ENCODE measurements at regions not wholly inside any gene's neighbourhood (a gene's known extent, or its start where the extent isn't known, plus 50 kb on each side); places are given as distances from the start of the nearest gene placed in this dataset.

GRCh38 chr6:67165606-67166005 is 1458.6 kb upstream of the EYS start:
- Histone ChIP-seq H3K79me2 (ENCODE audit: low read length) (no peaks in the 10 kb centered on the region), H3K4me1 (ENCODE audit: low read length) (no peaks in the 10 kb centered on the region), H2AFZ (ENCODE audit: low read length) (no peak overlapping the region), H3K4me2 (ENCODE audit: low read depth, low read length) (no peak overlapping the region), H4K20me1 (ENCODE audit: insufficient read depth, low read length) (no peaks in the 10 kb centered on the region), H3K9ac (ENCODE audit: low read length) (no peak overlapping the region), H3K4me3 (ENCODE audit: low read length) (no peak overlapping the region), H3F3A (ENCODE audit: insufficient read depth, low read length) (no peaks in the 10 kb centered on the region), H3K9me3 (replicated peaks; ENCODE audit: insufficient read depth, low read length) (no peaks in the 10 kb centered on the region), H3K36me3 (replicated peaks; ENCODE audit: insufficient read depth, low read length) (no peaks in the 10 kb centered on the region), H3K9me2 (replicated peaks; ENCODE audit: insufficient read depth, low read length) (no peaks in the 10 kb centered on the region), H3K27me3 (replicated peaks; ENCODE audit: insufficient read depth, low read length) (no peaks in the 10 kb centered on the region), H3K27ac (ENCODE audit: low read length) (no peak overlapping the region)
- TF ChIP-seq CTCF (IDR thresholded peaks at IDR 0.05; ENCODE audit: low read length) = no peak
- no peak for TF ChIP-seq EZH2 (optimal IDR thresholded peaks at IDR 0.05; ENCODE audit: low read depth, low read length)
- TF ChIP-seq EZH2phosphoT487 (IDR thresholded peaks at IDR 0.05; ENCODE audit: low read length) = no peak
- no peak for DNase-seq

- H3K9me2 ChIP-seq (replicated peaks; ENCODE audit: insufficient read depth, low read length) = no peaks in the 10 kb centered on the region
- no peaks in the 10 kb centered on the region for H4K20me1 ChIP-seq (ENCODE audit: insufficient read depth, low read length)
- H3K27ac ChIP-seq (ENCODE audit: low read length) = no peak overlapping the region
- no peak overlapping the region for H2AFZ ChIP-seq (ENCODE audit: low read length)
- no peaks in the 10 kb centered on the region for H3F3A ChIP-seq (ENCODE audit: insufficient read depth, low read length)
- no peak overlapping the region for H3K4me2 ChIP-seq (ENCODE audit: low read depth, low read length)
- TF ChIP-seq EZH2 (optimal IDR thresholded peaks at IDR 0.05; ENCODE audit: low read depth, low read length) = no peak
- no peak for TF ChIP-seq CTCF (IDR thresholded peaks at IDR 0.05; ENCODE audit: low read length)
- no peak for TF ChIP-seq EZH2phosphoT487 (IDR thresholded peaks at IDR 0.05; ENCODE audit: low read length)
- H3K9ac ChIP-seq (ENCODE audit: low read length) = no peak overlapping the region
- no peak overlapping the region for H3K4me3 ChIP-seq (ENCODE audit: low read length)
- H3K36me3 ChIP-seq (replicated peaks; ENCODE audit: insufficient read depth, low read length) = no peaks in the 10 kb centered on the region
- H3K9me3 ChIP-seq (replicated peaks; ENCODE audit: insufficient read depth, low read length) = no peaks in the 10 kb centered on the region
- H3K27me3 ChIP-seq (replicated peaks; ENCODE audit: insufficient read depth, low read length) = no peaks in the 10 kb centered on the region
- DNase-seq = no peak
- no peaks in the 10 kb centered on the region for H3K79me2 ChIP-seq (ENCODE audit: low read length)
- no peaks in the 10 kb centered on the region for H3K4me1 ChIP-seq (ENCODE audit: low read length)
These were observed 1453.8 kb upstream of the EYS start for GRCh38 chr6:67160820-67161219.

GRCh38 chr6:67141005-67141404 is 1434.0 kb upstream of the EYS start:
- H3K27ac ChIP-seq (ENCODE audit: low read length) = no peak overlapping the region
- TF ChIP-seq CTCF (IDR thresholded peaks at IDR 0.05; ENCODE audit: low read length) (no peak), EZH2 (optimal IDR thresholded peaks at IDR 0.05; ENCODE audit: low read depth, low read length) (no peak), EZH2phosphoT487 (IDR thresholded peaks at IDR 0.05; ENCODE audit: low read length) (no peak)

More at GRCh38 chr6:67141005-67141404, 1434.0 kb upstream of the EYS start:
- Histone ChIP-seq H3K9me3 (replicated peaks; ENCODE audit: insufficient read depth, low read length) (no peaks in the 10 kb centered on the region), H2AFZ (ENCODE audit: low read length) (no peak overlapping the region), H3K4me3 (ENCODE audit: low read length) (no peak overlapping the region), H3K79me2 (ENCODE audit: low read length) (no peaks in the 10 kb centered on the region), H4K20me1 (ENCODE audit: insufficient read depth, low read length) (no peaks in the 10 kb centered on the region), H3K4me1 (ENCODE audit: low read length) (no peaks in the 10 kb centered on the region), H3F3A (ENCODE audit: insufficient read depth, low read length) (no peaks in the 10 kb centered on the region), H3K36me3 (replicated peaks; ENCODE audit: insufficient read depth, low read length) (no peaks in the 10 kb centered on the region), H3K9me2 (replicated peaks; ENCODE audit: insufficient read depth, low read length) (no peaks in the 10 kb centered on the region), H3K27me3 (replicated peaks; ENCODE audit: insufficient read depth, low read length) (no peaks in the 10 kb centered on the region), H3K9ac (ENCODE audit: low read length) (no peak overlapping the region), H3K4me2 (ENCODE audit: low read depth, low read length) (no peak overlapping the region)
- no peak for DNase-seq
